DMS 273 treated with DMSO at 0.1 percent for 48 hours (cell line): ENCODE measurements at regions not wholly inside any gene's neighbourhood (a gene's known extent, or its start where the extent isn't known, plus 50 kb on each side); places are given as distances from the start of the nearest gene placed in this dataset.
"Not testable (repeated sequence)": the region's sequence is repeated elsewhere in the genome, so short reads cannot be mapped to it uniquely, and the experiment has no call there.

Experiments
- DNase-seq: peaks from one replicate; lab custom pipeline; 2025; lab: John Stamatoyannopoulos, UW

DNA sequence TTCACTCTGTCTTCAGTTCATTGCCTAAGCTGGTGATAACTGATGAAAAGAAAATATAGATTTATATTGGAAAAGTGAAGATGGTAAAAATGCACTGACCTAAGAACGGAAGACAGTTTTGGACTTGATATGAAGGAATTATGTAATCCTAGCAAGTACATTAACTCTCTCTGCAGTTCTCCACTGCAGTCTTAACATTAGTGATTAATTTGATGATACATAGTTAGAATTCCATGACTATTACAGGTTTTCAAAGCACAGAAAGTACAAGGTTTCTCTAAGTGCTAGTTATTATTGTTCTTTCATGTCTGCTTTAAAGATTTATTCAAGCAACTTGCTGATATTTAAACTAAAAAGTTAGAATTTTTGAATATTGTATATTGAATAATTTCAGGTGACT, 1591.7 kb upstream of the ADGRL3 start:
- DNase-seq: no peak

DNA sequence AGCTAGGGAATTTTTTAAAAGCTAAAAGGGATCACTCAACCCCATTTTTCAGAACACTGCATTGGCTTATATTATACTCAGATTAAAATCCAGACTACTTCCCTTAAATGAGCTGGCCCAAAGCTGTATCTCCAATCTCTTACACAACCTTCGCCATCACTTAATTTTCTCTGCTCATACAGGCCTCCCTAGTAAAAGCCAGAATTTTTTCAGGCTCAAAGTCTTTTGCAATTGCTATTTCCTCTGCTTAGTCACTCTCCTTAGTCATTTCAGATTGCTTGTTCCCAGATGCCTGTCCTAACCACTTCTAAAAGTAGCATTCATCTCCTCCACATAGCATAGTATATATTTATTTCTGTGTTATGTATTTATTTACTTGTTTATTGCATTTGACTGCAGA, 1587.9 kb upstream of the ADGRL3 start:
- DNase-seq: no peak

DNA sequence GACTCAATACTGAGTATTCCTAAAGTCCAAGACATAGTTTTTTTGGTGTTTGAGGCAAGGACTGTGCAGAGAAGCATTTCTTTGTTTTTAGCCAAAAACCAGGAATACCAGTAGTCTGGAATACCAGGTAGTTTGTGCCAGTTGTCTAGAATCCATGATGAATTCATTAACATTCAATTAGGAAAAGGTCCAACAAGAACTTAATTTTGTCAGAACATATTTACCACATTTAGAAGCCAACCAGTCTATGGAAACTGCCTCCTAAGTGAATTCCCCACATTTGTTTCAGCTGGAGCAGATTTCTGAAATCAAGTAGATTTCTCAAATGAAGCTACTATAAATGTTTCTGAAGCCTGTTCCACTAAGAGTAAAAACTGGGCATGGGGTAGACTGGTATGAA, 1584.8 kb upstream of the ADGRL3 start:
- DNase-seq: no peak

GRCh38 chr4:59629348-59629747, 1570.8 kb upstream of the ADGRL3 start:
- no peak for DNase-seq

DNA sequence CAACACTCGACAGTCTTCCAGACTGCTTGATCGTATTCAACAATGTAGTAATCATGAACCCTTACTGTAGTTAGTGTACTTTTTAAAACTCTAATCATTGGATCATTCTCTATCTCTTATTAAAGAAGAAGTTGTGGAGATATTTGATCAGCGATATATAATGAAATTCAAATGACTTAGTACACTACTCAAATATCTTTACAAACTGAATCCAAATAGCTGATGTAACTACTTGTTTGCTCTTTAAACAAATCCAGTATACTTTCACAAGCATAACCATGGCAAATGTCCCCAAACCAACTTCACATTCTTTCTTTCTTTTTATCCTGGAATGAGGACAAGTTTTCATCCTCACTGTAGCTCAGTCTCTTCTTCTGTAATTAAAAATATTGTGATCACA, 1569.9 kb upstream of the ADGRL3 start:
- no peak for DNase-seq

DNA sequence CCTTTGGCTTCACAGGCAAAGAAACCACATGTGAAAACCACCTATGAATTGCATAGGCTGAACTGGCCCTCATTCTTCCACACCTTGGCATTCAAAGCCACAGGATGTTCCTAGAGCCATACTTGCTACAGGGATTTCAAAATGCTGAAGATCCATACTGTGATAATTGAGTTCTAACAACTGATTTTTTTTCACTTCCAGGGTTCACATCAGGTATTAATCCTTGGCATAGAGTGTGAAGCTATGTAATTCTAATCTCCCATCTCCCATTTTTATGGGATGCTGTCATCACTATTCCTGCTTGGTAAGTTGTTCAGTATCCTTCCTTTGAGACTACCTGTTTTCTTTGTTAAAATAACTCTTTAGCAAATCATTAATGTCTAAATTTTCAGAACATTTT, 1569.2 kb upstream of the ADGRL3 start:
- no peak for DNase-seq

DNA sequence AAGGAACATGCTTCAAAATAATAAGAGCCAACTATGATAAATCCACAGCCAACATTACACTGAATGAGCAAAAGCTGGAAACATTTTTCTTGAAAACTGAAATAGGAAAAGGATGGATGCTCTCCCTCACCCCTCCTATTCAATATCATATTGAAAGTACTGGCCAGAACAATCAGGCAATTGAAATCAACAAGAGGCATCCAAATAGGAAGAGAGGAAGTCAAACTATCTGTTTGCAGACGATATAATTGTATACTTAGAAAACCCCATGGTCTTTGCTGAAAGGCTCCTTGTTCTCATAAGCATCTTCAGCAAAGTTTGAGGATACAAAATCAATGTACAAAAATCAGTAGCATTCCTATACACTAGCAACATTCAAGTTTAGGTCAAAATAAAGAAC, 1562.5 kb upstream of the ADGRL3 start:
- no peak for DNase-seq

GRCh38 chr4:59643682-59644081, 1556.4 kb upstream of the ADGRL3 start:
- DNase-seq: no peak

- no peak for DNase-seq
Measured at GRCh38 chr4:59644765-59645164, 1555.4 kb upstream of the ADGRL3 start.

DNA sequence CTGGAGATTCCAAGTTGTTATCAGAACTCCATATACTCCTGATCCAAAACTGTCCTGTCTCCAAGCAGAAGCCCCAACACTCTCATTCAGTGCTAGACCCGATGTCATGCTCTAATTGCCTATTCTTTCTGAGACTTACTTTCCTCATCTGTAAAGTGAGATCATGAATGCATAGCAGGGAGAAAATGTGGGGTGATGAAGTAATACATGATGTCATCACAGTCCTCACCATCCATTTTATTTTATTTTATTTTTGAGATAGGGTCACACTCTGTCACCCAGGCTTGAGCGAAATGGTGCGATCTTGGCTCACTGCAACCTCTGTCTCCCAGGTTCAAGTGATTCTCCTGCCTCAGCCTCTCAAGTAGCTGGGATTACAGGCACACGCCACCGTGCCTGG, 1554.0 kb upstream of the ADGRL3 start:
- no peak for DNase-seq

DNA sequence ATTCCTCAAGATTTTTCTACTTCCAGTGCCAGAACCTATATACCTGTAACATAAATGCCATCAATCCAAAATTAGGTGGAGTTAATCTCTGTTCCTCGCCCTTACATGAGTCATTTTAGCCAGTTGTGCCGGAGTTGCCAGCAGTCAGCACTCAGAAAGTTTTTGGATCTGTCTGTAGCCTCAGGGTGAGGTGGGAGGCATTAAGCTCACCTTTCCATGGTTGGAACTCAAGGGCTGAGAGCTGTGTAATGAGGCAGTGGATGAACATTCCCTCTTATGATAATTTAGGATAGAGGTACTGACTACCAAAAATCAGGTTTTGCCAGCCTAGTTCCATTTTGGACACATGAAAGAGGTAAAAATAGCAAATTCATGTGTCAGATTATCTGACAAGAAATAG, 1553.1 kb upstream of the ADGRL3 start:
- no peak for DNase-seq

DNA sequence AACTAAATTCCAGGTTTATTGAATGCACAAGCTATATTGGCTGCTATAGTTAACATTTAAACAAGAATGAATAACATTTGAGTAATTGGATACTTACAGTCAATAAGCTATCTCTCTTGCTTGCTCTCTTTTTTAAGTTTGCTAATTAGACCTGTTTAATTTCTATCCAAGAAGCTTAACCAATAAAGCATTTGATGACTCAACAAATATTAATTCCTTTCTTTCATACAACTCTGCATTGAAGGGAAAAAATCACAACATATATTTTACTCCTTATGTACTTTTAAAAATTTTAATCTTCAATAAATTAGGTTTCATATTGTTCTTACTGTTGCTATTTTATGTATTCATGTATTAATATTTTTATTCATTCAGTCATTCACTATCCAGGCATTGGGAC, 1552.6 kb upstream of the ADGRL3 start:
- no peak for DNase-seq

- no peak for DNase-seq
Measured at GRCh38 chr4:59650861-59651260, 1549.3 kb upstream of the ADGRL3 start.

DNA sequence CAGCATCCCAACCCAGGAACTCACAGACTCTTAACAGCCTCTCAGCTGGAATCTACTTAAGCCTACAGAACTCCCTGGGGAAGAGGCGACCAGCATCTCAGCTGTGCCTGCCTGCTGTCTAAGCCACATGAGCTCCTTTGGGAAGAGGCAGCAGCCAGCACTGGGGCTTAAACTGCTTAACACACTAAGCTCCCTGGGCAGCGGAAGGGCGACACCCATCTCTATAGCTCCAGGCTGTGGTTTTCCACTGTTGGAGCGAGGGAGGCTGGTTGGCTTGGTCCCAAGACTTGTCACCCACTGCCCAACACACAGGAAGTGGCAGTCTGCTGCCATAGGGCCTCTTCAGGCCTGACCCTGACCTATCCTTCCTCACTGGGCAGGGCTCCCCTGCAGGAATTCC, 1544.1 kb upstream of the ADGRL3 start:
- no peak for DNase-seq

DNA sequence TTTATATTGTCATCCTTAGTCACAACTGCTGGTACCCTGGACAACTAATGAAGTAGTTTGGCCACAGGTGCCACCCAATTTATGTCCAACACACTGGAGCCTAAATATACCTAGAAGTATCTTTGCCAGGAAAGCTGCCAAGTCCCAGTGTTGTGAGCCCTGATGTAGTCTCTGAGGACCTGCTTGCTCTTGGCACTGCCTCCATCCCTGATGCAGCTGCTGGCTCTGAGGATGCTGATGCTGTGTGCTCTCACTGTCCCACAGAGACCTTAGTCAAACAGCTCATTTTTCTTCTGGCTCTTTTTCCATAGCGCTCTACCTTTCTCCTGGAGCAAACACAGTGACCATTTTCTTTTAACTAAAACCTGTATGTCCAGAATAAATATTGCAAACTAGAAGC, 1535.4 kb upstream of the ADGRL3 start:
- DNase-seq: no peak

DNA sequence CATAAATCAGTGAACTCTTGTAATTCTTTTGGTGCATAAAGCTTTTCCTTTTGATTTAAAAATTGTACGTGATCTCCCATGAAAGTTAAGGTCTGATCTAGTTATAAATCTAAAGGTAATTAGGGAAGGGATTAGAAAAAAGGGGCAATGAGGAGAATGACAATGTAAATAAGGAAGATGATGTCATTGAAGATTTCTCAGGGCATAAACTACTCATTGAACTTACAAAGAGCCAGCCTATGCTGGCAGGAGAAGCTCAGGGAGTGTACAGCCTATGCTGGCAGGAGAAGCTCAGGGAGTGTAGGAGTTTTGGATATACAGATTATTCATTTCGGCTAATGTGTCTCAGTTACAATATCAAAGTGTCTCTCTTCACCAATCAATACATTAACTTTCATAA, 1533.5 kb upstream of the ADGRL3 start:
- no peak for DNase-seq

DNA sequence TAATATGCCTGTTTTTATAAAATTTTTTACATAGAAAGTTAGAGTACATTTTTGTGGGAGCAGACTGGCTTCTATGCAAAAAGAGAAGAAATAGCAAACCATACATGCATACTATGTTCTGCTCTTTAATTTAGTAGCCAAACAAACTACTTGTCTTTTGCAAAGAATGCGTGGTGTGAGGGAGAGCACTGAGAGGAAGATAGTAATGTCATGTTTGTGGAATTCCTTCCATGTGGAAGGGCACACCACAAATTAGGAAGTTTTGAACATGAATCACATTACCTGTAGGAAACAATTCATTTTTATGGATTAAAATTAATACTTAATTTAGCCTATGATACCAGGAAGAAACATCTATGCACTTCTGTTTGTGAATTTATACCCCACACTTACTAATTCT, 1529.1 kb upstream of the ADGRL3 start:
- no peak for DNase-seq

GRCh38 chr4:59676389-59676788, 1523.7 kb upstream of the ADGRL3 start:
- no peak for DNase-seq

- not testable (repeated sequence) for DNase-seq
Measured at GRCh38 chr4:59676992-59677391, 1523.1 kb upstream of the ADGRL3 start.

GRCh38 chr4:59685626-59686025, 1514.5 kb upstream of the ADGRL3 start:
- DNase-seq: no peak

DNA sequence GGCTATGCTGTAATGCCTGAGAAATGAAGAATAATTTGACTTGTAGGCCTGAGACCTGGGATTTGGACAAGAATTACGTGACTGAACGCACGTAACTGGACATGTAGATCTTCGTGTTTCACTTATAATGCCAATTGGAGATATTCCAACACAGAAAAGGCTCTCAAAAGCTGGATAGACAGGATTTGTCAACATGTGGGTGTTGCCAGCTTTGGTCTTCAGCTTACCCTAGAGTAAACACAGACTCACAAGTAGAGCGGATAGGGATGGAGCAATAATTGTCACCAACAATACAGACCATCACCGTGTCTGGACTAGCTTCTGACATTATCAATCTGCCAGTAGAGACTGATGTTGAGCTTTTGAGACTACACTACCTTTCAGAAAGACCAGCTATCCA, 1511.0 kb upstream of the ADGRL3 start:
- DNase-seq: no peak

DNA sequence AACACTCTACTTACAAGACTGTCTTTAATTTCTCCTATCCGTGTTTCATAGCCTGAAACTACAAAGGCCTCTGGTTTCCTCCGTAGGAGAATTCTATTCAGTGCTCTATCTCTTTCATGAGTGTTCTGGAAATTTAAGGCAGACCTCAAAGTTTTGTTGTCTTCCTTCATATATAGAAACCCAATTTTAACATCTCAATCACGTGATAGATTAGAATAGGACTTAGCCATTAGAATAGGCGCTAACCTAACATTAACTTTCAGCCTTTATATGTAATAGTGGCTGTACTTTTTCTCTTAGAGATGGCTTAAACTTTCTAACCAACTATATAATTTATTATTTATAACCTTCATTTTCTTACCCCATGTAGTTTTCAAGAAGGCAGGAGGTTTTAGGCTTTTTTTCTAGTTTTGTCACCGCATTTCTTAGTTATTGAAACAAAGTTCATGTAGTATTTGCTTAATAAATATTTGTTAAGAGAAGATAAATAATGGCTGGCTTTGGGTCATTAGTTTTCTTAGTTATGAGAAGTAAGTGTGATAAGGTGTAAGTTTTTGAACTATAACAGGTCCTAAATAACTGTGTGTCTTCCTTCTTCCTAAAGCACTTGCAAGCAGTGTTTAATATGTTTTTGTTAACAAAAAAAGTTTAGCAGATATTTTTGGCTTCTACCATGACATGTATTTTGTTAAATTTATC, 1504.6 kb upstream of the ADGRL3 start:
- no peak for DNase-seq

- no peak for DNase-seq
Measured at GRCh38 chr4:59698041-59698440, 1502.1 kb upstream of the ADGRL3 start.

GRCh38 chr4:59700651-59701050, 1499.5 kb upstream of the ADGRL3 start:
- DNase-seq: no peak

GRCh38 chr4:59704616-59705015, 1495.5 kb upstream of the ADGRL3 start:
- DNase-seq: no peak
